ENCODE measurements at regions not wholly inside any gene's neighbourhood (a gene's known extent, or its start where the extent isn't known, plus 50 kb on each side); places are given as distances from the start of the nearest gene placed in this dataset.
"Not testable (repeated sequence)": the region's sequence is repeated elsewhere in the genome, so short reads cannot be mapped to it uniquely, and the experiment has no call there.

DNA sequence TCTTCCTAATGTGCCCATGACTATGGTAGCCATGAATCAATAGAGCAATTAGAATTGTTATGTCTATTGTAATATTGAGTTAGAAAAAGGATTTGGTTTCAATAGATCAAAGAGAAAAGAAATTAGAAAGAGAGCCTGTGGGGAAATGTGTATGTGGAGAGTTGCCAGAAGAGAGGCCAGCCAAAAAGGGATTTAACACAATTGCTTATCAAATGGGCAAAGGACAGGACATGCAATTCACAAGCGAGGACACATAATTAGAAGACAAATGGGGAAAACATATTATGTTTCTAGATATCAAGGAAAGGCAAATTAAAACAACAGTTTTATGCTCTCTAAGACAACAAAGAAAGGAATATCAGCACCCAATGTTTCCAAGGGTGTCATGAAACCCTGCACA is 403.2 kb upstream of the KLHL29 start:
- TF ChIP-seq, protein P1, sequence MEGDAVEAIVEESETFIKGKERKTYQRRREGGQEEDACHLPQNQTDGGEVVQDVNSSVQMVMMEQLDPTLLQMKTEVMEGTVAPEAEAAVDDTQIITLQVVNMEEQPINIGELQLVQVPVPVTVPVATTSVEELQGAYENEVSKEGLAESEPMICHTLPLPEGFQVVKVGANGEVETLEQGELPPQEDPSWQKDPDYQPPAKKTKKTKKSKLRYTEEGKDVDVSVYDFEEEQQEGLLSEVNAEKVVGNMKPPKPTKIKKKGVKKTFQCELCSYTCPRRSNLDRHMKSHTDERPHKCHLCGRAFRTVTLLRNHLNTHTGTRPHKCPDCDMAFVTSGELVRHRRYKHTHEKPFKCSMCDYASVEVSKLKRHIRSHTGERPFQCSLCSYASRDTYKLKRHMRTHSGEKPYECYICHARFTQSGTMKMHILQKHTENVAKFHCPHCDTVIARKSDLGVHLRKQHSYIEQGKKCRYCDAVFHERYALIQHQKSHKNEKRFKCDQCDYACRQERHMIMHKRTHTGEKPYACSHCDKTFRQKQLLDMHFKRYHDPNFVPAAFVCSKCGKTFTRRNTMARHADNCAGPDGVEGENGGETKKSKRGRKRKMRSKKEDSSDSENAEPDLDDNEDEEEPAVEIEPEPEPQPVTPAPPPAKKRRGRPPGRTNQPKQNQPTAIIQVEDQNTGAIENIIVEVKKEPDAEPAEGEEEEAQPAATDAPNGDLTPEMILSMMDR (IDR thresholded peaks at IDR 0.05; ENCODE audit: insufficient read depth, low read length, poor library complexity, severe bottlenecking): no peak
- no peak overlapping the region for H3K4me3 ChIP-seq (ENCODE audit: low read depth, low read length)
- no peaks in the 10 kb centered on the region for H3K27me3 ChIP-seq (ENCODE audit: control insufficient read depth, insufficient read depth, low read length)
- H3K36me3 ChIP-seq (ENCODE audit: control insufficient read depth, insufficient read depth, low read length): no peaks in the 10 kb centered on the region
- no peak for DNase-seq (ENCODE audit: low read depth)

- DNase-seq (ENCODE audit: low read depth); H3K4me3 ChIP-seq (ENCODE audit: low read depth, low read length): not testable (repeated sequence)
Measured at GRCh38 chr2:22984152-22984551, 400.8 kb upstream of the KLHL29 start.

GRCh38 chr2:22990246-22990645 is 394.7 kb upstream of the KLHL29 start:
- Histone ChIP-seq H3K4me3 (ENCODE audit: low read depth, low read length) (no peak overlapping the region), H3K36me3 (ENCODE audit: control insufficient read depth, insufficient read depth, low read length) (no peaks in the 10 kb centered on the region), H3K27me3 (ENCODE audit: control insufficient read depth, insufficient read depth, low read length) (no peaks in the 10 kb centered on the region)

More at GRCh38 chr2:22984152-22984551, 400.8 kb upstream of the KLHL29 start:
- H3K36me3 ChIP-seq (ENCODE audit: control insufficient read depth, insufficient read depth, low read length); H3K27me3 ChIP-seq (ENCODE audit: control insufficient read depth, insufficient read depth, low read length): not testable (repeated sequence)

DNA sequence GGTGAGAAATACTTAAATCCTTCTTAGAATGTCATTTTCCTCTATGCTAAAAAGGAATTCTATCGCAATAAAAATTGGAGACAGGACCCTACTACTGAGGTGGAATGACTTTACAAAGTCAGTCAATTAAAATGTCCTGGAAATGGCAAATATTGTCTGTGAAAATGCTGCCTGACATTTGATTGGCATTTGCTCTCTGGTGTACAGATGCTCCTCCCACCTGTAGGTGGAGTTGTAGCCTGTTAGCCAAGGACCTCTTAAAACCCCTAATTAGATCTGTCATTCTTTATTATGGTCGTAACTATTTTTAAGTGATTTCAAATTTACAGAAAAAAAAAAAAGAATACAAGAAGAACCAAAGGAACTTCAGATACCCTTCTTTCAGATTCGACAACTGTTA is 393.1 kb upstream of the KLHL29 start:
- H3K27me3 ChIP-seq (ENCODE audit: control insufficient read depth, insufficient read depth, low read length): no peaks in the 10 kb centered on the region
- TF ChIP-seq, protein P1 (IDR thresholded peaks at IDR 0.05; ENCODE audit: insufficient read depth, low read length, poor library complexity, severe bottlenecking): no peak
- DNase-seq (ENCODE audit: low read depth): no peak
- H3K4me3 ChIP-seq (ENCODE audit: low read depth, low read length): no peak overlapping the region
- no peaks in the 10 kb centered on the region for H3K36me3 ChIP-seq (ENCODE audit: control insufficient read depth, insufficient read depth, low read length)

More at GRCh38 chr2:22990246-22990645, 394.7 kb upstream of the KLHL29 start:
- DNase-seq (ENCODE audit: low read depth): no peak
- TF ChIP-seq, protein P1 (IDR thresholded peaks at IDR 0.05; ENCODE audit: insufficient read depth, low read length, poor library complexity, severe bottlenecking): no peak

DNA sequence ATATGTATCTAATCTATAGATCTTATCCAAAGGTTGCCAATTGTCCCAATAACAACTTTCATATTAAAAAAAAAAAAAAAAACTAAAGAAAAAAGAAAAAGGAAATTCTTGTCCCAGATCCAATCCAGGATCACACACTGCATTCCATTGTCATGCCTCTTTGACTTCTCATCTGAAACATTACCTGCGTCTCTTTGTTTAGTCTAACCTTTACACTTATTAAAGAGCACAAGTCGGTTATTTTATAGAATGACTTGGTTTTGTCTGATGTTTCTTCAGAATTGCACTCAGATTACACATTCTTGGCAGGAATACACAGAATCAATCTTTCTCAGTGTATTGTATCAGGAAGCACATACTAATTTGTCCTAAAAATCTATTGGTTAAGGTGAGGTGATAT is 392.5 kb upstream of the KLHL29 start:
- TF ChIP-seq, protein P1 (IDR thresholded peaks at IDR 0.05; ENCODE audit: insufficient read depth, low read length, poor library complexity, severe bottlenecking): no peak
- Histone ChIP-seq H3K36me3 (ENCODE audit: control insufficient read depth, insufficient read depth, low read length) (no peaks in the 10 kb centered on the region), H3K4me3 (ENCODE audit: low read depth, low read length) (no peak overlapping the region), H3K27me3 (ENCODE audit: control insufficient read depth, insufficient read depth, low read length) (no peaks in the 10 kb centered on the region)
- DNase-seq (ENCODE audit: low read depth): no peak

GRCh38 chr2:22993250-22993649 is 391.7 kb upstream of the KLHL29 start:
- no peaks in the 10 kb centered on the region for H3K27me3 ChIP-seq (ENCODE audit: control insufficient read depth, insufficient read depth, low read length)
- H3K4me3 ChIP-seq (ENCODE audit: low read depth, low read length): no peak overlapping the region
- no peak for DNase-seq (ENCODE audit: low read depth)
- TF ChIP-seq, protein P1 (IDR thresholded peaks at IDR 0.05; ENCODE audit: insufficient read depth, low read length, poor library complexity, severe bottlenecking): no peak
- H3K36me3 ChIP-seq (ENCODE audit: control insufficient read depth, insufficient read depth, low read length): no peaks in the 10 kb centered on the region

All from kidney epithelial cell (primary cell).